HUES64 (cell line): ENCODE measurements at regions not wholly inside any gene's neighbourhood (a gene's known extent, or its start where the extent isn't known, plus 50 kb on each side); places are given as distances from the start of the nearest gene placed in this dataset.

ENCODE experiments used
- H3K27ac ChIP-seq: 2 replicates; pipeline ENCODE4 v1.7.0; 2013; ENCODE audit warnings: low read depth, low read length, inconsistent platforms
- H3K27me3 ChIP-seq: 2 replicates; pipeline ENCODE4 v1.6.1; 2013; ENCODE audit warnings: mild to moderate bottlenecking, low read length; ENCODE audit not compliant: insufficient read depth
- H3K36me3 ChIP-seq: 2 replicates; pipeline ENCODE4 v1.6.1; 2013; ENCODE audit warnings: mild to moderate bottlenecking, low read length; ENCODE audit not compliant: insufficient read depth
- H3K4me1 ChIP-seq: 2 replicates; pipeline ENCODE4 v1.6.1; 2013; ENCODE audit warnings: mild to moderate bottlenecking, low read length, moderate library complexity; ENCODE audit not compliant: insufficient read depth
- H3K4me3 ChIP-seq: 2 replicates; pipeline ENCODE4 v1.5.1; 2013; ENCODE audit warnings: mild to moderate bottlenecking, low read length, moderate library complexity
- H3K9ac ChIP-seq: 2 replicates; pipeline ENCODE4 v1.6.1; 2013; ENCODE audit warnings: mild to moderate bottlenecking, low read depth, low read length
- H3K9me3 ChIP-seq: 2 replicates; pipeline ENCODE4 v1.6.1; 2013; ENCODE audit warnings: low read depth, low read length; ENCODE audit not compliant: insufficient read depth
- WGBS: fragments of 150-250, 120-280 bp; methylation state at CpG from one replicate; pipeline ENCODE4 v1.1.7; 2013; ENCODE audit warnings: missing lambda C conversion rate; 5-methylcytosine and 5-hydroxymethylcytosine counted together

DNA sequence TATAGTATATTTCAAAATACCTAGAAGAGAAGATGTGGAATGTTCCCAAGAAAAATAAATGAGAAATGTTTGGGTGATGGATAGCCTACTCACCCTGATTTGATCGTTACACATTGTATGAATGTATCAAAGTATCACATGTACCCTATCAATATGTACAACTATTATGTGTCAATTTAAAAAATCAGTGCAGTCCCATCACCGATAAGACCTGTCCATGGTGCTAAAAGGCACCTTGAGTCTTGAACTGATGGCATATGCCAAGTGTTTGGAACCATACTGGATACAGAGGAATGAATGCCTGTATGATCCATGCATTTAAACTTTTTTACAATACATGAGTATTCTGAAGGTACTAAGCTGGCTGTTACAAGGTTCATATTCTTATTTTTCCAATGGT lies 50.2 kb upstream of the ZNF835 start:
- H3K4me3 ChIP-seq, result no peak overlapping the region
- no peaks in the 10 kb centered on the region for H3K27me3 ChIP-seq
- H3K27ac ChIP-seq, result no peak overlapping the region
- no peaks in the 10 kb centered on the region for H3K36me3 ChIP-seq
- no peak overlapping the region for H3K9ac ChIP-seq
- peaks cover 90% of the 10 kb centered on the region for H3K9me3 ChIP-seq
- H3K4me1 ChIP-seq, result no peaks in the 10 kb centered on the region
- 80% methylated on average over 1 of the region's 2 CpGs for WGBS
